Pulmonary artery endothelial cell (primary cell): ENCODE measurements at regions not wholly inside any gene's neighbourhood (a gene's known extent, or its start where the extent isn't known, plus 50 kb on each side); places are given as distances from the start of the nearest gene placed in this dataset.
"Not testable (repeated sequence)": the region's sequence is repeated elsewhere in the genome, so short reads cannot be mapped to it uniquely, and the experiment has no call there.

Source experiments
- DNase-seq: peaks from one replicate; pipeline ENCODE4 v3.0.0-alpha.2; 2011; ENCODE audit warnings: low read depth, low spot score

- no peak for DNase-seq
Measured at GRCh38 chrX:52261125-52261462, 76.4 kb downstream of the MAGED4 start.

DNA sequence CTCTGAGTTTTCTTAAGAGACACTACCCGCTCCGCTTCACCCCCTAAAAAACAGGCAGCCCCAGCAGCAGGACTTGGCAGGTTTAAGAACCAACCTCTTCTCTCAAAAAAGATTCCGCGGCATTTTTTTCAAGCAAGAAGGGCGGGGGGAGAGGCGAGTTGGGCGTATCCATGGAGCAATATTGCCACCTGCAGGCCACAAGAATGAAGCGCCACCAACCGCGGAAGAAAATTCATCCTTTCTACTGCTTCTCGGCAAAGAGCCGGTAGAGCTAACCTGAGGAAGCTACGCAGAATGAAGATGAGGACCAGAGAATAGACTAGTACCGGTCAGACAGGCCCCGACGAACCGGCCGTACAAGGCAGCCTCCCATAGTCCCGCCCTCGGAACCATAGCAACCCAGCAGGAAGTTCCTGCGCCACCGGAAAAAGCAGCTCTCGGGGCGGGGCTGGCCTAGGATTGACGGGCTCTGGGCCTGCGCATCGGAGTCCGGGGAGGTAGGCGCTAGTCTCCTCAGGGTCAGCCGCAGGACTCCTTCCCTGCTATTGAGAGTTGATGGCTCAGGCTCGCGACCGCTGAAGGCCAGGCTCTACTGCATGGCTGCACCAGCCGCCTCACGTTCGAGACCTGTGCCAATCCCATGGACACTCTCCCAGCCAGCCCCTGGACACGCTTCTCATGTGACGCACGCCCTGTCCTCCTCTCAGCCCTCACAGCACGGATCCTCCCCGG is 76.9 kb downstream of the MAGED4 start:
- DNase-seq: peak; percentile 59

- no peak for DNase-seq
Measured at GRCh38 chrX:52262195-52262546, 77.5 kb downstream of the MAGED4 start.

DNA sequence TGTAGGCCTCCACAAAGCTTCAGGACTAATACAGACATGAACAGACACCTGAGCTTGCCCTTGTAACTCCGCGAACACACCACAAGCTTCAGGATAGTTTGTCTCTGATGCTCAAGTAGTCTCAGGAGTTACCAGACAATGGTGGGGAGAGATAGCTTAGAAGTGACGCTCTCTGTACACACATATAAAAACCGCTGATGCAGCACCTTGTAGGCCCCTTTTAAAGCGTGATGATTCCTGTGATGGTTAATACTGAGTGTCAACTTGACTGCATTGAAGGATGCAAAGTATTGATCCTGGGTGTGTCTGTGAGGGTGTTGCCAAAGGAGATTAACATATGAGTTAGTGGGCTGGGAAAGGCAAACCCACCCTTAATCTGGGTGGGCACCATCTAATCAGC is 78.7 kb downstream of the MAGED4 start:
- no peak for DNase-seq

DNA sequence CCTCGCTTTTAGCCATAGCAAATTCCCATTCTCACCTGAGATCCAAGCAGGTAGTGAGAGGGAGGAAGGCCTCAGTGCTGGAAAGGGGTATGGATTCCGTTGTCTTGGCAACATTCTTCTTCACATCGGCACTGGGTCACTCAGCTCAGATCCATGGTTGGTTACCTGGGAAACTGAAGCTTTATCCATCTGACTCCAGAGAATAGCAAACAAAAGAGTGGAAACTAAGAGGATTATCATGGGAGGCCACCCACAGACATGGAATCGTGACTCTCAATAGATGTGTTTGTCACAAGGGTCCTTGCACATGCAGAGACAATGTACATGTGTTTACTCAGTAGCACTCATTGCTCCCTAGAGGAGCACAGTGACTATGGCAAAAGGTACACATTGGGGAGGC is 81.0 kb downstream of the MAGED4 start:
- no peak for DNase-seq

GRCh38 chrX:52268502-52268901 is 83.8 kb downstream of the MAGED4 start:
- DNase-seq: not testable (repeated sequence)

- no peak for DNase-seq
Measured at GRCh38 chrX:52270453-52271116, 85.9 kb downstream of the MAGED4 start.

GRCh38 chrX:52271206-52271605 is 86.5 kb downstream of the MAGED4 start:
- no peak for DNase-seq

DNA sequence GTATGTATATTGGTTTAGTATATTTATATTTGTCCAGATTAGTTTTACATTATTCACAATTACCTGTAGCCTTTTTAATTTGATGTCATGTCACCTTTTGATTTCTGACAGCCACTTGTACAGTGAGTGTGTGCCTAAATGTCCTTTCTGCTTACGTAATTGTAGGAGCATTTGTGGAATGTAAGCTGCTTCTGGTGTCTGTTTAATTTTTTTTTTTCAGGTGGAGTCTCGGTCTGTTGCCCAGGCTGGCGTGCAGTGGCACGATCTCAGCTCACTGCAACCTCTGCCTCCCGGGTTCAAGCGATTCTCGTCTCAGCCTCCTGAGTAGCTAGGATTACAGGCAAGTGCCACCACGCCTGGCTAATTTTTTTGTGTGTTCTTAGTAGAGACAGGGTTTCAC is 91.2 kb upstream of the XAGE2 start:
- no peak for DNase-seq

GRCh38 chrX:52280812-52281211 is 88.0 kb upstream of the XAGE2 start:
- no peak for DNase-seq

- no peak for DNase-seq
Measured at GRCh38 chrX:52284865-52285264, 84.0 kb upstream of the XAGE2 start.

- DNase-seq: not testable (repeated sequence)
Measured at GRCh38 chrX:52298968-52299367, 69.9 kb upstream of the XAGE2 start.

DNA sequence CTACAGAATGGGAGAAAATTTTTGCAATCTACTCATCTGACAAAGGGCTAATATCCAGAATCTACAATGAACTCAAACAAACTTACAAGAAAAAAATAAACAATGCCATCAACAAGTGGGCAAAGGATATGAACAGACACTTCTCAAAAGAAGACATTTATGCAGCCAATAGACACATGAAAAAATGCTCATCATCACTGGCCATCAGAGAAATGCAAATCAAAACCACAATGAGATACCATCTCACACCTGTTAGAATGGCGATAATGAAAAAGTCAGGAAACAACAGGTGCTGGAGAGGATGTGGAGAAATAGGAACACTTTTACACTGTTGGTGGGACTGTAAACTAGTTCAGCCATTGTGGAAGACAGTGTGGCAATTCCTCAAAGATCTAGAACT is 60.3 kb upstream of the XAGE2 start:
- not testable (repeated sequence) for DNase-seq
